HG02943 (cell line): ENCODE measurements at regions not wholly inside any gene's neighbourhood (a gene's known extent, or its start where the extent isn't known, plus 50 kb on each side); places are given as distances from the start of the nearest gene placed in this dataset.

Experiments
- ATAC-seq: cut with Tn5 transposase; IDR thresholded peaks from one replicate; pipeline ENCODE4 v1.9.1; 2021; ENCODE audit warnings: mild to moderate bottlenecking, low read depth, moderate library complexity; ENCODE audit not compliant: unreplicated experiment

DNA sequence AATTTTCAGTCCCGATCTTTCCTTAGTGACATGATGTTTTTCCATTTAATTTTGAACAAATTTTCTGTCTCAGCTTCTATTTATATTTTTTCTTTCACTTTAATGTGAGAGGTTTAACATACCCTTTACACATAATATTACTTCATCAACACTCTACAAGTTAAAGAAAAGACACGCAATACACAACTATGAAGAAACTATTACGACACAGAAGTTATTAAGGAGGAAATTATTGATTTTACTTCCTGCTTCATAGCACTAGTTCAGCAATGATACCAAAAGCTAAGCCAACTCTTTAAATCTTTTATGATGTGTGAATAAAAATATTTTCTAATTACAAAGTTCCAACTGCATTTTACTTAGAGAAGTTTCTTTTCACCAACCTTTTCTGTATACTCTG, 432.3 kb upstream of the DAB2 start:
- ATAC-seq: no peak

DNA sequence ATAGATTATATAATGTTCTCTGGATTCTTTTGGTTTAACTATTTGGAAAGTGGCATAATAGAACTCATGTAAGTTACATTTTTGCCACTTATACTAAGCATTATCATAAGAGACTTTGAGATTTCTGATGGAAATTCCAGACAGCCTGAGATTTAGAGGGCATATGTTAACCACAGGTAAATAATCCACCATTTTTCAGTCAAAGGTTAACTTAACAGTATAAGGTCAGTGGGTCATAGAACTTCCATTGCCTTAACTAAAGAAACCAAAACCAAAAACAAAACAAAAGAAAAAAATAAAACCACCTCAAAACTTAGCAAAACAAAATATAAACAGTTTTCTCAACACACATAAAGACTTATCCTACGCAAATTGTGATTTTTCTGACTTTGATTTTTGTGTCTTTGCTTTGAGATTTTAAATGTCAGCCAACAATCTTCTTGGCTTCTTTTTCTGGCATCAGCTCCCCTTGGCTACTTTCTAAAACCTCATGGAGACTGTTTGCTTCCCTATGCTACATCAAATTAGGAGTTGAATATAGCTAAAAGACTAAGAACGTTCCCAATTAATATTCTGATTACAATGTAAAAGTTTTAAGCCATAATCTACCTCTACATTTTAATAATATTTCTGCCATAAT, 430.1 kb upstream of the DAB2 start:
- no peak for ATAC-seq

DNA sequence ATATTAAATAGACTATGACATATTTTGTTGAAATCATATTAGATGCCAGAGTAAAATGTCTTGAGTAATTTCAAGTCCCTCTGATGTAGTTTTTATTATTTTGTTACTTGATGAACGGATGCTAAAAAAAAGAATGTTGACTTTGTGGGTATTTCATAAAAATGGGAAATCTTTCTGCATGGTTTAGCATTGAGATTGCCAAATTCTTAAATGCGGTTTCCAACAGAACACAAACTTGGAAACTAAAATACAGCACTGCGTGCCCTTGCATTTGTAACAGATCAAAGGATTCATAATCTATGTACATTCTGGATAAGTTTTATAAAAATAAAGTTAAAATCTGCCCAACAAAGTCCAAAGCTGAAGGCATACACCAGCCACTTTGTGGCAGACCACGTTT, 425.5 kb upstream of the DAB2 start:
- no peak for ATAC-seq

- no peak for ATAC-seq
These were observed 421.4 kb upstream of the DAB2 start for GRCh38 chr5:39846144-39846543.

GRCh38 chr5:39843767-39844166, 419.0 kb upstream of the DAB2 start:
- no peak for ATAC-seq

- no peak for ATAC-seq
These were observed 410.6 kb upstream of the DAB2 start for GRCh38 chr5:39835371-39835770.

- no peak for ATAC-seq
These were observed 404.7 kb upstream of the DAB2 start for GRCh38 chr5:39829441-39829840.

GRCh38 chr5:39826051-39826450, 401.3 kb upstream of the DAB2 start:
- no peak for ATAC-seq

DNA sequence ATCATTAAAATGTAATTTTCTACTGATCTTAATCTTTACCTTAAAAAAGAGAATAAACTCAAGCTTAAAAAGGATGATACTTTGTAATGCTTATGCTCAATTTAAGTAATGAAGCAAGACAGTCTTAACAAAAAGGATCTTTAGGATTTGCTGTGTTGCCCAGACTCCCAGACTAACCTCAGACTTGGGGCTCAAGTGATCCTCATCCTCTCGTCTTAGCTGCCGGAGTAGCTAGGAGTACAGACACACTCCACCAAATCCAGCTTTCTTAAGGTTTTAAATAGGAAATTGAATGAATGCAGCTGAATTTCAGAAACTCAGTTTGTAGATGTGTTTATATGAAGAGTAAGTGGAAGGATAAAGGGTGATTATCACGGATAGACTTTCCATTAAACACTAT, 400.5 kb upstream of the DAB2 start:
- no peak for ATAC-seq

DNA sequence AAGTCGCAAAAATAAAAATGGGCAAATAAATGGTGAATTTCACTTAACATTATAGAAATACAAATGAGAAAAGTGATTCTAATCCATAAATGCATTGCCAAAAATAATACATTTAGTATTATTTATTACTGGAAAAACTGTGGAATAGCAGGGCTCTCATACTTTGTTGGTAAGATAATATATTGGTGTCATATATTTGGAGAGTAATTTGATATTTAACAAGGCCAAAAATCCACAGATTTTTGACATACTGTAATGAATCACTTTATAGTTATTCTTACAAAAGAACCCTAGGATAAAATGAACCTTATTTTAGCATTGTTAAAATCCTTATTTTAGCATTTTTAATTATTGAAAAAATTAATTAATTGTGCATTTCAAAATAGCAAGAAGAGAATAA, 397.2 kb upstream of the DAB2 start:
- ATAC-seq: no peak

GRCh38 chr5:39816866-39817265, 392.1 kb upstream of the DAB2 start:
- ATAC-seq: no peak

- no peak for ATAC-seq
These were observed 391.5 kb upstream of the DAB2 start for GRCh38 chr5:39816156-39816845.

DNA sequence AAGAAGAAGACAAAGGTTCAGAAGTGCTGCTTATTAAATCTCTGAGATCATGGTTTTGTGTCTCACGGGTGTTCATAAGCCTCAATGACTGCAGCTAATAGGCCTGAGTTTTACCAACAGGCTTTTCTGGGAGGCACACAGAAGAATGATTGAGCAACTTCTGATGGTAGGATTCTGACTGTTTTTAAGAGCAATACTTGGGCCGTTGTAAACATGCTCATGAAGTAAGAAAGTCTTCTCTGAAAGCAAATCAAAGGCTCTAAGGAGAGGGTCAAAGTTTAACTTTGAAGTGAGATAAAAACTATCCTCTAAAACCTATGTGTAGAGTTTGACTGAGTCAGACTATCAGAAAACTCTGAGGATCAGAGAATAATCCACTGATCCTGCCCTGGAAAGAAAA, 390.9 kb upstream of the DAB2 start:
- ATAC-seq: no peak

DNA sequence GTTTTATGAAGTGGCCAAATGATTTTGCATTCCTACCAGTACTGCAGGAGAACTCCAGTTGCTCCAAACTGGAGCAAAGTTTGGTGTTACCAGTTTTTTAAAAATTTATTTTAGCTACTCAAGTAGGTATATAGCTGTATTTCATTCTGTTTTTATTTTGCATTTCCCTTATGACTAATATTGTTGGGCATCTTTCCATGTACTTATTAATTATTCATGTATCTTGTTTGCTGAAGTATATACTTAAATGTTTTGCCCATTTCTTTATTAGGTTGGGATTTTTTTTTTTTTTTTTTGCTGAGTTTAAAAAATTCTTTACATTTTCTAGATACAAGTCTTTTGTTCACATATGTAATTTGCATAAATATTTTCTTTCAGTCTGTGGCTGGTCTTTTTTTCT, 386.6 kb upstream of the DAB2 start:
- no peak for ATAC-seq

DNA sequence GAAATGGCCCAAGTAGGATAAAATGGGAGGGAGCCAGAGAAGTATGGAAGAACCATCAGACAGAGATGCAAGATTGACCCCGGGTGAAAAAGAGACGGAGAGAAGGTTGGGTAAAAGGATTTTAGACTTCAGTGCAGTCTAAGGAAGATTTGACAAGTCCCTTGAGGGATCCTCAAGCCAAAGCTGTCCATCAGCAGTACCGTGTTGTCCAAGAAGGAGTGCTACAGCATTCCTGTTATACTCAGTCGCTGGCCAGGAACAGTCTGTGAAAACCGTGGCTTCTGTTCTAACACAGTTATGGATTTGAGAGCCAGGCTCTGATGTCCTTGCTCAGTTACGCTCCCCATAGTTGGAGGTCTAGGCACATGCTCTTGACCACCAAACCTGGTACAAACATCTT, 383.9 kb upstream of the DAB2 start:
- ATAC-seq: no peak

DNA sequence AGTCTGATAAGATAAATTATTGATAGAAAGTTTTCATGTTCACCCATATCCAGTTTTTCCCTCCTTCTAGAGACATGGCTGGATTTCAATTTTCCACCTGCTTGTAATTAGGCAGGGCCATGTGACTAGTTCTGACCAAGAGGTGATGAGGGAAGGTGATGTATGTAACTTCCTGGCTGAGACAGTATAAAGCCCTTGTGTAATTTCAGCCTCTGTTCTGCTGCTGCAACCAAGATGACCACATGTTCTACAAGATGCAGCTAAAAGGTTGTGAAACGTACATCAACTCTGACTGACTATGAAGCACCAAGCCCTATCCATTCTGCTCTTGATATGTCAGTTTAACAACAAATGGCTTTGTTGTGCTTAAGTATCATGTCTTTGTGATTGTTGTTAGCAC, 376.5 kb upstream of the DAB2 start:
- no peak for ATAC-seq

- no peak for ATAC-seq
These were observed 375.3 kb upstream of the DAB2 start for GRCh38 chr5:39800042-39800601.

- ATAC-seq: no peak
These were observed 374.5 kb upstream of the DAB2 start for GRCh38 chr5:39799242-39799641.

GRCh38 chr5:39794513-39795210, 369.9 kb upstream of the DAB2 start:
- ATAC-seq: no peak

DNA sequence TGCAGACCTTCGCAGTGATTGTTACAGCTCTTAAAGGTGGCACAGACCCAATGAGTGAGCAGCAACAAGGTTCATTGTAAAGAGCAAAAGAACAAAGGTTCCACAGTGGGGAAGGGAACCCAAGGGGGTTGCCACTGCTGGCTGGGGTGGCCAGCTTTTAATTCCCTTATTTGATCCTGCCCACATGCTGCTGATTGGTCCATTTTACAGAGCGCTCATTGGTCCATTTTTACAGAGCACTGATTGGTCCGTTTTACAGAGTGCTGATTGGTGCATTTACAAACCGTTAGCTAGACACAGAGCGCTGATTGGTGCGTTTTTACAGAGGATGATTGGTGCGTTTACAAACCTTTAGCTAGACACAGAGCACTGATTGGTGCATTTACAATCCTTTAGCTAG, 360.6 kb upstream of the DAB2 start:
- no peak for ATAC-seq

DNA sequence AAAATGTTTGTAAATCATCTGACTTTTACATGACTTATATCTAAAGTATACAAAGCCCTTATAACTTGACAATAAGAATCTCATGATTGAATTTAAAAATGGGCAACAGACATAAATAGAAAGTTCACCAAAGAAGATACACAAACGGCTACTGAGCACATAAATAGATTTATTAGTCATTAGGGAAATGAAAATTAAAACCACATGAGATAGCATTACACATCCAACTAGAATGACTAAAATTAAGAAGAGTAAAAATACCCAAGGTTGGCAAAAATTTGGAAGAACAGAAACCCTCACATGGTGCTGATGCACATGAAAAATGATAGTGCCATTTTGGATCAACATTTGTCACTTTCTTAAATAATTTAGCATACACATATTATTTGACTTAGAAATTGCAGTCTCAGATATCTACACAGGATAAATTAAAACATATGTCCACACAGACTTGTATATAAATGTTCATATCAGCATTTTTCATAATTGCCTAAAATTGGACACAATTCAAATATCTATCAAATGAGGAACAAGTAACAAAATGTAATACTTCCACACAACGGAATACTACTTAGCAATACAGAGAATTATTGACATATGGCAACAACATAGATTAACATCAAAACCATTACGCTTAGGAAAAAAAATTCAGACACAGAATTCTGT, 359.1 kb upstream of the DAB2 start:
- no peak for ATAC-seq
